ENCODE measurements at regions not wholly inside any gene's neighbourhood (a gene's known extent, or its start where the extent isn't known, plus 50 kb on each side); places are given as distances from the start of the nearest gene placed in this dataset.
"Not testable (repeated sequence)": the region's sequence is repeated elsewhere in the genome, so short reads cannot be mapped to it uniquely, and the experiment has no call there.

DNA sequence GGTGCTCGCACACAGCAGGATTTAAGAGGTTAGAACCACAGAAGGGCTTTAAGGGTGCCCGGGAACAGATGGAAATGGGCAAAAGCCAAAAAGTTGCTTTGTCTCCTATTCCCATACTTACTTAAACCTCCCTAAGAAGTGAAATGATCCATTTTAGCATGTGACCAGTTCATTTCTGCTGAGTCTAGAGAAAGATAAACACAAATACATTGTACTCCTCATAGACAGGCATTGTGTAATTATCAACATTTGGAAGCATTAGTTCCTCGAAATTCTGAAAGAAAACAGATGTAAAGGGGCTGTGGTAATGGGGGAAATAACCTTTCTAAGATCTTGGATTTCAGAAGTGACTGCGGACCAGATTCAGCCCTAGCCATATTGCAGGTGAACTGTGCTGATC, 178.3 kb downstream of the CYB561 start:
- no peak for FAIRE-seq

DNA sequence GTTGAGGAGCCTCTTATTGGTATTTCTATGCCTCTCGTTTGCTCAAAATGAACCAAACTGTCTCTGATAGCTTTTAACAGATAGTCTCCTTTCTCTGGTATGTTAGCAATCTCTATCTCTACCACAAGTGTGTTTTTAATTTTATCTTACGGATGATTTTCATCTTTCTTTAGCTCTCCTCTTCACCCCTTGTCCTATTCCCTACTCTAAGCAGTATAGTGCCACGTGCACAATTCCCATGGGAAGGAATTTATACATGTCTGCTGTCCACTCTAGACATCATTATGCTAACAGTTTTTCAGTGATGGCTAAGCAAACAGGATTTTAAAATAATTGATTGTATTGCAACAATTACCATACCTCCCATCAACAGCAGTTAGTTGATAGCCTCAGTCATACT, 177.3 kb downstream of the CYB561 start:
- FAIRE-seq, result no peak

- no peak for FAIRE-seq
Observed at GRCh38 chr17:63270610-63271009, 175.5 kb downstream of the CYB561 start.

DNA sequence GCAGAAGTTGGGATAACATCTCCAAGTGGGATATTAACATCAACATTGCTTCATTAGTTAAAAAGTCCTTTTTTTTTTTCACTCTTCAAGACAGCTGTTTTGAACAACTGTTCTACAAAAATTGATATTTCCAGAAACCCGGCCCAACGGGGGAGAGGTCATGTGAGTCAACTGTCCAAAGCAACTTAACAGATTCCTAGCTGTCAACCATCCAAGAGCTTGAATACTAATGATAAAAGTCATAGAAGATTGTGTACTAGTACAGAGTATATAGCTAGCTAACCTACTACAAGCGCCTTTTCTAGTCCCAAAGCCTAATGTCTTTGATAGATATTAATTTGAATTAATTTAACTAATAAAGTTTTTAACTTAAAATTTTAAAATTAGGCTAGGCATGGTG, 172.0 kb downstream of the CYB561 start:
- no peak for FAIRE-seq

GRCh38 chr17:63275318-63275970, 170.7 kb downstream of the CYB561 start:
- no peak for FAIRE-seq

GRCh38 chr17:63275971-63276745, 169.9 kb downstream of the CYB561 start:
- no peak for FAIRE-seq

DNA sequence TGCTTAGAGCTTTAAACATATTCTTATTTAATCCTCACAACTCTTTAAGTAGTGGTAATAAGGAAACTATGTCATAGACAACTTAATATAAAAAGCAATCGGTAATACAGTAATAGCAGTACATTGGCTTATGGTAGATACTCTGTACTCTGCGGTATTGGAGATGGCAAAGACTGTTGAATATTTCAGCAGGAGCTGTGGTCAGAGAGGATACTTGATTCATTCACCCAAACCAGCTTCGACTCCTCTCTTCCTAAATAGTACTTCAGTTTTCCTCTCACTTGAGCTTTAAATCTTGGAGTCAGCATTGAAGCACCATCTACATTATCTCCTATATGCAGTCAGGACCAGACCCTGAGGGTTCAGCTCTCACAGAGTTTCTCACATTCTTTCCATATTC, 169.3 kb downstream of the CYB561 start:
- FAIRE-seq, result no peak

GRCh38 chr17:63277629-63278028, 168.5 kb downstream of the CYB561 start:
- no peak for FAIRE-seq

- no peak for FAIRE-seq
Observed at GRCh38 chr17:63278728-63279442, 167.2 kb downstream of the CYB561 start.

GRCh38 chr17:63279498-63280230, 166.4 kb downstream of the CYB561 start:
- FAIRE-seq, result no peak

DNA sequence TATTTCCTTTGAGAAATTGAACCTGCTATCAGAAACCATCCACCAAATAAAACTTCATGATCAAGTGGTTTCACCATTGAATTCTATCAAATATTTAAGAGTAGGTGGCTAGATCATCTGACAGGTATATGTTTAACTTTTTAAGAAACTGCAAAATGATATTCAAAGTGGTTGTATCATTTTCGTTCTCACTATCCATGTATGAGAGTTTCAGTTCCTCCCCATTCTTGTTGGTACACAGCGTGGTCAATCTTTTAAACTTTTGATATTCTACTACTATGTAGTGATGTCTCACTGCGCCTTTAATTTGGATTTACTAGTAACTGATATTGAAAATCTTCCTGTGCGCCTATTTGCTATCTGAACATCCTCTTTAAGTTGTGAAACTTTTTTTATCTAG, 163.7 kb downstream of the CYB561 start:
- FAIRE-seq, result no peak

- FAIRE-seq, result no peak
Observed at GRCh38 chr17:63285551-63285950, 160.6 kb downstream of the CYB561 start.

DNA sequence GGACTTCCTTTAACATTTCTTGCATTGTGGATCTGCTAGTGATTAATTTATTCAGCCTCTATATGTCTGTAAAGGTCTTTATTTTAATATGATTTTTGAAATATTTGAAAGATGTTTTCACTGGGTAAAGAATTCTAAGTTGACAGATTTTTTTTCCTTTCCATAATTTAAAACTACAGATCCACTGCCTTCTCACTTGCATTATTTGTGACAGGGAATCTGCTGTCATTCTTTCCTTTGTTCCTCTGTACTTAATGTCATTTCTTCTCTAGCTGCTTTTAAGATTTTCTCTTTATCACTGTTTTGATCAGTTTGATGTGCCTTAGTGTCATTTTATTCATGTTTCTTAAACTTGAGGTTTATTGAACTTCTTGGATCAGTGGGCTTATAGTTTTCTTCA, 159.9 kb downstream of the CYB561 start:
- no peak for FAIRE-seq

GRCh38 chr17:63287006-63287405, 159.1 kb downstream of the CYB561 start:
- FAIRE-seq, result not testable (repeated sequence)

DNA sequence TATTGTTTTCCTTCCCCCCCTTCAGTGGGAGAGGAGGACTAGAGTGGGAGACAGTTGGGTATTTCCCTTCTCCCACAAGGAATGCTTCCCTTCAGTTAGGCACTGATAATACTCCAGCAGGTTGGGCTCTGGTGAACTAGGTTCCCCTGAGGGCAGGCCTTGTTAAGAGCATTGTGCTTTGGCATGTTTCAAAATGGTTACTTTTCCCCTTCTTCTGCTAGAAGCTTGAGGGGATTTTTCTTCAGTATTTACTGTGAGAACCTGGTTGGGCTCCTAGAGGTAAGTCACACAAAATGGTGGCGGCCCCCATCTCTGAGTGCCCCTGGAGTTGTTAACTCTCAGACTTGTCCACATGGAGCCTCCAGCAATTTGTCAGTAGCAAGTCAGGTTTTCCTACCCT, 156.2 kb downstream of the CYB561 start:
- no peak for FAIRE-seq

DNA sequence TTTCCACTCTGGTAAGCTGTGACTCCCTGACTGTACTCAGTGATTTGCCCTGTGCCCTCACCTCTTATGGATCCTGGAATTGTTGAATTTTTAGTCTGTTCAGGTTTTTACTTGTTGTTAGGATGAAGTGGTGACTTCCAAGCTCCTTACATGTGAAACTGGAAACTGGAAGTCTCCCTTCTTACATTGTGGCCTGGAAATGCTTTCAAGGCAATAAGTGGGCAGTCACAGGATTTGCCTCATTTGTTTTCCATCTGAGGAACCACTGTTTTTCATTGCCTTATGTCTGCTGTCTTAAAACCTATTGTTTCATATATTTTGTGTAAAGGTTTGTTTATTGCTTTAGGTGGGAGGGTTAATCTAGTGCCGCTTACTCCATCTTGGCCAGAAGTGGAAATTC, 155.8 kb downstream of the CYB561 start:
- FAIRE-seq, result no peak

GRCh38 chr17:63290784-63291183, 155.3 kb downstream of the CYB561 start:
- no peak for FAIRE-seq

- FAIRE-seq, result no peak
Observed at GRCh38 chr17:63291258-63291657, 154.8 kb downstream of the CYB561 start.

DNA sequence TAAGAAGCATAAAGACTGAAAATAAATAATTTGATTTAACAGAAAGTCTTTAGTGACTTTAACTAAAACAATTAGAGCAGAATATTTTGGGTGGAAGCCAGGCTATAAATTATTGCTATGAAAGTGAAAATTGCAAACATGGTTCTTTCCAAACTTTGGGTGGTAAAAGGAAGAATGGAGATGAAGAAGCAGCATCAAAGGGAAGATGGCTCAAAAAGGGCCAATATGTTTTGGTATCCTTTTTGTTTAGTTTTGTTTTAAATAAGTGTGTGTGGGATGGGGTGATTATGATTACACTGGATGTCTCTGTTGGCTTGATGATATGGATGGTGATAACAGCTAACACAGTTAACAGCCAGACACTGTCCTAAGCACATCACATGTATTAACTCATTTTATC, 153.7 kb downstream of the CYB561 start:
- FAIRE-seq, result no peak

GRCh38 chr17:63293323-63294075, 152.6 kb downstream of the CYB561 start:
- no peak for FAIRE-seq

GRCh38 chr17:63294776-63295175, 151.3 kb downstream of the CYB561 start:
- no peak for FAIRE-seq

GRCh38 chr17:63295288-63295687, 150.8 kb downstream of the CYB561 start:
- FAIRE-seq, result no peak
